CD4-positive, alpha-beta T cell treated with Interleukin-1 beta for 1 hour (primary cell): ENCODE measurements at regions not wholly inside any gene's neighbourhood (a gene's known extent, or its start where the extent isn't known, plus 50 kb on each side); places are given as distances from the start of the nearest gene placed in this dataset.
"Not testable (repeated sequence)": the region's sequence is repeated elsewhere in the genome, so short reads cannot be mapped to it uniquely, and the experiment has no call there.

ENCODE experiments used
- DNase-seq, 2 donors: peaks; one replicate each; pipeline ENCODE4 v3.0.0-alpha.2; 2020 to 2022

- DNase-seq = no peak
Observed at GRCh38 chr6:137810554-137811120, 56.4 kb upstream of the TNFAIP3 start.

GRCh38 chr6:137811121-137811915, 55.7 kb upstream of the TNFAIP3 start:
- DNase-seq = peak; percentile 87 to 92

DNA sequence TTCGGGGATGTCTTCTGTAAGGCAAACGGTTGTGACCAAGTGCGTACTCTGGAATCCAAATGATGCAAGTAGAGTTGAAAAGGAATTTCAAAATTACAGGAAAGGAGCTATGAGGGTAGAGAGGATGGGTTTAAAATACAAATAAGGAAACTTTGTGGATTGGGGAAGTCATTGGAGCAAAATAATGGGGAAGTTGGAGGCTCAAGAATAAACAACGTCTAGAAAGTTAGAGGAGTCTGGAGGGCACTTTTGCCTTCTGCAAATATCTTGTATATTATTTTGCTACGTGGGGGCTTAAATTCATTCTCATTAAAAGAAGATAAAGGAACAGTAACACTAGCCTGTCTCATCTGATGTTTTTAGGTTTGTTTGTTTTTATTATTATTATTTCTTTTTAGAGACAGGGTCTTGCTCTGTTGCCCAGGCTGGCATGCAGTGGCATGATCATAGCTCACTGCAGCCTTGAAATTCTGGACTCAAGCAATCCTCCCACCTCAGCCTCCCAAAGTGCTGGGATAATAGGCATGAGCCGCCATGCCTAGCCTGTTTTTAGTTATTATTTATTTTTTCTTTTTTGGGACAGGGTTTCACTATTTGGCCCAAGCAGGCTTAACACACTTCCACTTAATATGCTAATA, 55.0 kb upstream of the TNFAIP3 start:
- DNase-seq = no peak

GRCh38 chr6:137813308-137813970, 53.6 kb upstream of the TNFAIP3 start:
- DNase-seq = no peak

GRCh38 chr6:137814030-137814429, 53.0 kb upstream of the TNFAIP3 start:
- DNase-seq = not testable (repeated sequence)

- no peak for DNase-seq
Observed at GRCh38 chr6:137815692-137816091, 51.4 kb upstream of the TNFAIP3 start.

DNA sequence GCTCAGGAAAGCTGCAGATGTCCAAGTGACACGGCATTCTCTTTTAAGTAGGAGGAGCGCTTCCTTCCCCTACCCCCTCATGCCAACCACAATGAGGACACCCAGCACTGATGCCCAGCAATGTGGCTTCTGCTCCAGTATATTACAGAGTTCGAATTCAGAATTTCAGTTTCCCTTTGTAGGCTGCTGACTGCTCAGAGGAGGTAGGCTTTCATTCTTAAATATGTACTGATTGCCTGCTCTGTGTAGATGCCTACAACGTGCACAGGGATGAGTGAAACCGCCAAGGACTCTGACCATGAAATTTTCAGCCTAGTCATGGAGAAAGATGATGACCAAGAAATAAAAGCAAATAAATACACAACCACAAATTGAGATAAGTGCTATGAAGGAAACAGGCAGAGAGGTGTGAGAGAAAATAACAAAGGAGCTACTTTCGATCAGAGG, 50.9 kb upstream of the TNFAIP3 start:
- DNase-seq = peak in 1 of 2 donors; percentile 49

DNA sequence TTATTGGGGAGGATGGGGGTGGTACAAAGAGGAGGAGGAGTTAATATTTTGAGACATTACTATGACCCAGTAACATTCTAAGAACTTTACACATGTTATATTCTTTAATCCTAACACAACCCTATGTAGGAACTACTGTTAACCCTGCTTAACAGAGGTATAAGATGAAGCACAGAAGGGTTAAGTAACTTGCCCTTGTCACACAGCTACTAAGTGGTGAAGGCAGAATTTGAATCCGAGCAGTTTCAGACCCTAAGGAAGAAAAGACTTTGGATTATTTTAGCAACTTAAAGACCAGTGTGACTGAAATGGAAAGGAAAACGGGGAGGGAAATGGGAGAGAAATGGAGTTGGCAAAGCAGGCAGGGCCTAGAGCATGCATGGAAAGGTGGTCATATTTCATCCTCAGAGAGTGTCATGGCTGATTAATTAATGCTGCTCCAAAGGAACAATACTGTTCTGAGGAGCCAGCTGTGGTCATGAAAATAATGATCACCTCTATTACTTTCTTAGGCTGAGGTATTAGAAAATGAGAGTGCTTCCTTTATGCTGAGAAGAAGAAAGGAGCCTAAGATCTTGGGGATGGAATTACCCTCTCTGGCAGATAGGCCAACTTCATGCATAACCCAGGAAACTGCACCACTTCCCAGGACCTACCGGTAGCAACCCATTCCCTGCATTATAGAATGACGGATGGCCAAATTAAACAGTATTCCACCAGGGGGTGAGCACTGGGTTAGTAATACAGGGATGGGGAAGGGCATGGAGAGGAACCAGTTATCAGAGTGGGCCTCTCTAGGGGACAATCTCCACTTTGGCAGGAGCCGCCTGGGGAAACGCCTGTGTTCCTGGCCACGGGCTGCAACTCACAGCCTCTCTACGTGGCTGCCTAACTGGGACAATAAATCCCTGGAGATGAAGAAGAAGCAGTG, 50.1 kb upstream of the TNFAIP3 start:
- no peak for DNase-seq
